ENCODE measurements at regions not wholly inside any gene's neighbourhood (a gene's known extent, or its start where the extent isn't known, plus 50 kb on each side); places are given as distances from the start of the nearest gene placed in this dataset.

- Mint-ChIP-seq H3K4me3 (ENCODE audit: unreplicated experiment) (no peak overlapping the region), H3K27me3 (ENCODE audit: low read depth, unreplicated experiment) (peaks cover 46% of the 10 kb centered on the region), H3K9me3 (ENCODE audit: unreplicated experiment) (peaks cover 2% of the 10 kb centered on the region), H3K4me1 (ENCODE audit: low read depth, unreplicated experiment) (peaks cover 4% of the 10 kb centered on the region), H3K27ac (ENCODE audit: unreplicated experiment) (no peak overlapping the region), H3K36me3 (ENCODE audit: low read depth, unreplicated experiment) (no peaks in the 10 kb centered on the region)
- FAIRE-seq (no peak), DNase-seq (ENCODE audit: low read depth) (no peak)
- no peak overlapping the region for H3K4me3 ChIP-seq (ENCODE audit: insufficient read depth, low read depth, low read length)
- H3K27ac ChIP-seq (ENCODE audit: low read depth, low read length) = no peak overlapping the region
- no peak overlapping the region for H3K9ac ChIP-seq (ENCODE audit: low read length)
- H3K36me3 ChIP-seq (ENCODE audit: insufficient read depth, low read length) = no peaks in the 10 kb centered on the region
- H3K9me3 ChIP-seq (ENCODE audit: insufficient read depth, low read depth, low read length) = no peaks in the 10 kb centered on the region
- no peak overlapping the region for H2AFZ ChIP-seq (ENCODE audit: low read depth, low read length)
- no peak overlapping the region for H3K4me2 ChIP-seq (ENCODE audit: low read length)
- no peaks in the 10 kb centered on the region for H3K27me3 ChIP-seq (ENCODE audit: insufficient read depth, low read length)
- no peaks in the 10 kb centered on the region for H4K20me1 ChIP-seq (ENCODE audit: insufficient read depth, low read length)
- H3K79me2 ChIP-seq (ENCODE audit: insufficient read depth, low read length) = no peaks in the 10 kb centered on the region
- H3K4me1 ChIP-seq (ENCODE audit: insufficient read depth, low read length) = peaks cover 7% of the 10 kb centered on the region
- TF ChIP-seq EZH2 (IDR thresholded peaks at IDR 0.05; ENCODE audit: insufficient read depth, low read length) (no peak), CTCF (IDR thresholded peaks at IDR 0.05; ENCODE audit: insufficient read depth, low read depth, low read length) (no peak)
Measured at GRCh38 chr2:240291337-240292034, 144.0 kb upstream of the GPC1 start.

- H3K4me1 ChIP-seq (ENCODE audit: insufficient read depth, low read length) = peaks cover 7% of the 10 kb centered on the region
- no peaks in the 10 kb centered on the region for H3K36me3 ChIP-seq (ENCODE audit: insufficient read depth, low read length)
- no peak overlapping the region for H2AFZ ChIP-seq (ENCODE audit: low read depth, low read length)
- H3K4me3 ChIP-seq (ENCODE audit: insufficient read depth, low read depth, low read length) = no peak overlapping the region
- Mint-ChIP-seq H3K36me3 (ENCODE audit: low read depth, unreplicated experiment) (no peaks in the 10 kb centered on the region), H3K9me3 (ENCODE audit: unreplicated experiment) (peaks cover 2% of the 10 kb centered on the region), H3K27me3 (ENCODE audit: low read depth, unreplicated experiment) (peaks cover 41% of the 10 kb centered on the region), H3K4me1 (ENCODE audit: low read depth, unreplicated experiment) (peaks cover 4% of the 10 kb centered on the region), H3K4me3 (ENCODE audit: unreplicated experiment) (no peak overlapping the region), H3K27ac (ENCODE audit: unreplicated experiment) (no peak overlapping the region)
- no peak overlapping the region for H3K4me2 ChIP-seq (ENCODE audit: low read length)
- DNase-seq (ENCODE audit: low read depth) (no peak), FAIRE-seq (no peak)
- no peaks in the 10 kb centered on the region for H3K9me3 ChIP-seq (ENCODE audit: insufficient read depth, low read depth, low read length)
- H3K27ac ChIP-seq (ENCODE audit: low read depth, low read length) = no peak overlapping the region
- no peak for TF ChIP-seq CTCF (IDR thresholded peaks at IDR 0.05; ENCODE audit: insufficient read depth, low read depth, low read length)
- TF ChIP-seq EZH2 (IDR thresholded peaks at IDR 0.05; ENCODE audit: insufficient read depth, low read length) = no peak
- no peak overlapping the region for H3K9ac ChIP-seq (ENCODE audit: low read length)
- H4K20me1 ChIP-seq (ENCODE audit: insufficient read depth, low read length) = no peaks in the 10 kb centered on the region
- no peaks in the 10 kb centered on the region for H3K27me3 ChIP-seq (ENCODE audit: insufficient read depth, low read length)
- no peaks in the 10 kb centered on the region for H3K79me2 ChIP-seq (ENCODE audit: insufficient read depth, low read length)
Measured at GRCh38 chr2:240292035-240292574, 143.4 kb upstream of the GPC1 start.

All from astrocyte (in vitro differentiated cells and primary cell).